ENCODE measurements at regions not wholly inside any gene's neighbourhood (a gene's known extent, or its start where the extent isn't known, plus 50 kb on each side); places are given as distances from the start of the nearest gene placed in this dataset.
"Not testable (repeated sequence)": the region's sequence is repeated elsewhere in the genome, so short reads cannot be mapped to it uniquely, and the experiment has no call there.

GRCh38 chr9:89856950-89857349, 252.1 kb downstream of the GADD45G start:
- H3K4me3 ChIP-seq (ENCODE audit: insufficient read depth, low read depth, low read length) = not testable (repeated sequence)

GRCh38 chr9:89859842-89860241, 255.0 kb downstream of the GADD45G start:
- DNase-seq; H3K36me3 ChIP-seq (replicated peaks; ENCODE audit: control insufficient read depth, insufficient read depth, low read length); H3K4me3 ChIP-seq (ENCODE audit: insufficient read depth, low read depth, low read length); H3K27me3 ChIP-seq (ENCODE audit: control insufficient read depth, insufficient read depth, low read length): not testable (repeated sequence)

More at GRCh38 chr9:89856950-89857349, 252.1 kb downstream of the GADD45G start:
- not testable (repeated sequence) for H3K36me3 ChIP-seq (replicated peaks; ENCODE audit: control insufficient read depth, insufficient read depth, low read length); DNase-seq; H3K27me3 ChIP-seq (ENCODE audit: control insufficient read depth, insufficient read depth, low read length)

DNA sequence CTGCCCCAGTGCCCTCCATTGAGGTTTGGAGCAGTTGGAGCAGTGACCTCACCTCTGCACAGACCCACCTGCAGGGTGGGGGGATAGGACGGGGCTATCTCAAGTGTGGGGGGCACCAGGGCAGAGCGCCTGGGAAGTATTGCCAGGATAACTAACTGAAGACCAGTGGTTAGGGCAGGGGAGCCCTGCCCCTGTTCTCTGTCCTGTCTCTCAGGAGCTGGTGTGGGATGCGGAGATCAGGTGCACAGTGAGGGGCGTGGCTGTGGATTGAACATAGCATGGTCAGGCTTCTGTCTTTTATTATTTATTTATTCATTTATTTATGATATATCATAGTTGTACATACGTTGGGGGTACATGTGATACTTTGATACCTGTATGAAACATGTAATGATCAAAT, 256.6 kb downstream of the GADD45G start:
- not testable (repeated sequence) for H3K27me3 ChIP-seq (ENCODE audit: control insufficient read depth, insufficient read depth, low read length); H3K4me3 ChIP-seq (ENCODE audit: insufficient read depth, low read depth, low read length); H3K36me3 ChIP-seq (replicated peaks; ENCODE audit: control insufficient read depth, insufficient read depth, low read length); DNase-seq

DNA sequence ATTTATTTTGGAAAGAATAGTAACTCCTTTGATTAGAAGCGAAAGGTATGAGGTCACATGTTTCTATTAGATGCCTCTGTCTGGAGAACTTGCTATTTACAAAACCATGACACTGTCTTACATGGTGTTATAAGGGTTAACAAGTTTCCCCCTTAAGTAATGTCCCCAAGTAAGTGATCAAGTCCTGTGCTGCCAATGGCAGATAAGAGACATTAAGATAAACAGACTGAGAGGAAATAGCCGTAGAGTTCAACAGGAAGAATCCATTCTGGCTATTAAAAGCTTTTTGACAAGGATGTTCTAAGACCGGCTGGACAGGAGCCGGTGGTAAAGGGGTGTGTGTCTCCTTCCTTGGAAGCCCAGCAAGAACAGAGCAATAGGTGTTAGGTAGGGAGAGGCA, 257.5 kb downstream of the GADD45G start:
- no peak for DNase-seq
- Histone ChIP-seq H3K27me3 (ENCODE audit: control insufficient read depth, insufficient read depth, low read length) (no peaks in the 10 kb centered on the region), H3K36me3 (replicated peaks; ENCODE audit: control insufficient read depth, insufficient read depth, low read length) (no peaks in the 10 kb centered on the region)

GRCh38 chr9:89863141-89863540, 258.3 kb downstream of the GADD45G start:
- no peak for DNase-seq
- H3K27me3 ChIP-seq (ENCODE audit: control insufficient read depth, insufficient read depth, low read length) = no peaks in the 10 kb centered on the region
- no peaks in the 10 kb centered on the region for H3K36me3 ChIP-seq (replicated peaks; ENCODE audit: control insufficient read depth, insufficient read depth, low read length)
- no peak overlapping the region for H3K4me3 ChIP-seq (ENCODE audit: insufficient read depth, low read depth, low read length)

More for the DNA sequence above, 257.5 kb downstream of the GADD45G start:
- no peak overlapping the region for H3K4me3 ChIP-seq (ENCODE audit: insufficient read depth, low read depth, low read length)

- no peak overlapping the region for H3K4me3 ChIP-seq (ENCODE audit: insufficient read depth, low read depth, low read length)
- no peaks in the 10 kb centered on the region for H3K36me3 ChIP-seq (replicated peaks; ENCODE audit: control insufficient read depth, insufficient read depth, low read length)
- H3K27me3 ChIP-seq (ENCODE audit: control insufficient read depth, insufficient read depth, low read length) = no peaks in the 10 kb centered on the region
- DNase-seq = no peak
These were observed 259.0 kb downstream of the GADD45G start for GRCh38 chr9:89863837-89864236.

- Histone ChIP-seq H3K36me3 (replicated peaks; ENCODE audit: control insufficient read depth, insufficient read depth, low read length) (no peaks in the 10 kb centered on the region), H3K4me3 (ENCODE audit: insufficient read depth, low read depth, low read length) (no peak overlapping the region), H3K27me3 (ENCODE audit: control insufficient read depth, insufficient read depth, low read length) (no peaks in the 10 kb centered on the region)
- DNase-seq = no peak
These were observed 259.4 kb downstream of the GADD45G start for GRCh38 chr9:89864257-89864656.

GRCh38 chr9:89864731-89865130, 259.9 kb downstream of the GADD45G start:
- no peaks in the 10 kb centered on the region for H3K36me3 ChIP-seq (replicated peaks; ENCODE audit: control insufficient read depth, insufficient read depth, low read length)
- no peaks in the 10 kb centered on the region for H3K27me3 ChIP-seq (ENCODE audit: control insufficient read depth, insufficient read depth, low read length)
- no peak for DNase-seq
- no peak overlapping the region for H3K4me3 ChIP-seq (ENCODE audit: insufficient read depth, low read depth, low read length)

- no peak for DNase-seq
- H3K4me3 ChIP-seq (ENCODE audit: insufficient read depth, low read depth, low read length) = no peak overlapping the region
- no peaks in the 10 kb centered on the region for H3K36me3 ChIP-seq (replicated peaks; ENCODE audit: control insufficient read depth, insufficient read depth, low read length)
- H3K27me3 ChIP-seq (ENCODE audit: control insufficient read depth, insufficient read depth, low read length) = no peaks in the 10 kb centered on the region
These were observed 260.5 kb downstream of the GADD45G start for GRCh38 chr9:89865357-89865756.

GRCh38 chr9:89865981-89866380, 261.2 kb downstream of the GADD45G start:
- no peaks in the 10 kb centered on the region for H3K27me3 ChIP-seq (ENCODE audit: control insufficient read depth, insufficient read depth, low read length)
- H3K4me3 ChIP-seq (ENCODE audit: insufficient read depth, low read depth, low read length) = no peak overlapping the region

GRCh38 chr9:89866701-89867100, 261.9 kb downstream of the GADD45G start:
- Histone ChIP-seq H3K27me3 (ENCODE audit: control insufficient read depth, insufficient read depth, low read length) (no peaks in the 10 kb centered on the region), H3K36me3 (replicated peaks; ENCODE audit: control insufficient read depth, insufficient read depth, low read length) (no peaks in the 10 kb centered on the region), H3K4me3 (ENCODE audit: insufficient read depth, low read depth, low read length) (no peak overlapping the region)
- DNase-seq = no peak

More at GRCh38 chr9:89865981-89866380, 261.2 kb downstream of the GADD45G start:
- no peak for DNase-seq
- H3K36me3 ChIP-seq (replicated peaks; ENCODE audit: control insufficient read depth, insufficient read depth, low read length) = no peaks in the 10 kb centered on the region

GRCh38 chr9:89868100-89868499, 263.3 kb downstream of the GADD45G start:
- DNase-seq = no peak
- H3K36me3 ChIP-seq (replicated peaks; ENCODE audit: control insufficient read depth, insufficient read depth, low read length) = no peaks in the 10 kb centered on the region

DNA sequence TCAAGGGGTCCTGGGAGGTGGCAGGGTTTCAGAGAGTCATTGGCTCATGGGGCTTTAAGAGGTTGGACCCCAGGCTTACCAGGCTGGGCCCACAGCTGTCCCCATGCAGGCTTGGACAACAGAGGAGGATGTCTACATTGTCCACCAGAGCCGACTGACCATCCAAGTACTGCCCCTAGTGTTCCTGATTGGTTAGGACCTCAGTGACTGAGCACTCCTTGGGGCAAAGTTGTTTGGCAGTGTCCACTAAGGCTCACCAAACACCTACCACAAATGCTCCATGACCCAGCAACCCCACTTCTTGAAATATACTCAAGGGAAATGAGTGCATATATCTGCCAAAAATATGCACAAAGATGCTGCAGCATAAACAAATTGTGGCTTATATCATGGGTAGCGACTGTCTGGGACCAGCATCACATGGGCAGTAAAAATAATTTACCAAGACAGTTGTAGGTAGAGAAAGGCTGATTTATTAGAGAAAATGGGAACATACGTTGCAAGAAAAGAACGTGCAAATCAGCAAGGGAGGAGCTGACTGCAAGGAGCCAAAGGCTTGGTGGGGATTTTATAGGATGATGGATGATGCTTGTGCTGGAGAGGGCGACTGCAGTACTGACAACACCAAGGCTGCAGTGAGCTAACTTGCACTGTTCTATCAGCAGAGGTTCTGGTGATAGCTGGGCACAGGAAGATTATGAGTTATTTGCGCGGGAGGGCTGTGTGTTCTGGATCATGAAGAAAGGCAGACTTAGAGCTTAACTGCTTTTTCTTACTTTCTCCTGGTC, 265.2 kb downstream of the GADD45G start:
- no peak overlapping the region for H3K4me3 ChIP-seq (ENCODE audit: insufficient read depth, low read depth, low read length)
- H3K36me3 ChIP-seq (replicated peaks; ENCODE audit: control insufficient read depth, insufficient read depth, low read length) = no peaks in the 10 kb centered on the region
- no peaks in the 10 kb centered on the region for H3K27me3 ChIP-seq (ENCODE audit: control insufficient read depth, insufficient read depth, low read length)
- DNase-seq = no peak

More at GRCh38 chr9:89868100-89868499, 263.3 kb downstream of the GADD45G start:
- Histone ChIP-seq H3K27me3 (ENCODE audit: control insufficient read depth, insufficient read depth, low read length) (no peaks in the 10 kb centered on the region), H3K4me3 (ENCODE audit: insufficient read depth, low read depth, low read length) (no peak overlapping the region)

- no peak overlapping the region for H3K4me3 ChIP-seq (ENCODE audit: insufficient read depth, low read depth, low read length)
- no peaks in the 10 kb centered on the region for H3K36me3 ChIP-seq (replicated peaks; ENCODE audit: control insufficient read depth, insufficient read depth, low read length)
- DNase-seq = no peak
- no peaks in the 10 kb centered on the region for H3K27me3 ChIP-seq (ENCODE audit: control insufficient read depth, insufficient read depth, low read length)
These were observed 267.1 kb downstream of the GADD45G start for GRCh38 chr9:89871871-89872331.

GRCh38 chr9:89872426-89872912, 267.7 kb downstream of the GADD45G start:
- H3K4me3 ChIP-seq (ENCODE audit: insufficient read depth, low read depth, low read length) = no peak overlapping the region
- H3K36me3 ChIP-seq (replicated peaks; ENCODE audit: control insufficient read depth, insufficient read depth, low read length) = no peaks in the 10 kb centered on the region
- no peak for DNase-seq
- no peaks in the 10 kb centered on the region for H3K27me3 ChIP-seq (ENCODE audit: control insufficient read depth, insufficient read depth, low read length)
